Liver (tissue), 3 donors: ENCODE measurements at regions not wholly inside any gene's neighbourhood (a gene's known extent, or its start where the extent isn't known, plus 50 kb on each side); places are given as distances from the start of the nearest gene placed in this dataset.

Source experiments
- ATF3 ChIP-seq: IDR thresholded peaks from 2 replicates; pipeline ENCODE4 v1.6.1; 2016; ENCODE audit warnings: antibody characterized with exemption
- CTCF ChIP-seq: fragments of 150-350 bp; IDR thresholded peaks from 2 replicates; pipeline ENCODE4 v1.5.1; 2017; ENCODE audit warnings: improper control_type of control experiment, low read depth, low read length; ENCODE audit not compliant: missing input control
- EGR1 ChIP-seq, 2 donors: IDR thresholded peaks; 2 replicates each; pipeline ENCODE4 v1.6.1; 2016 to 2018; ENCODE audit warnings: antibody characterized with exemption in 2 of 2, low read depth in 2 of 2
- HNF4G ChIP-seq: IDR thresholded peaks from 2 replicates; pipeline ENCODE4 v1.6.1; 2016; ENCODE audit warnings: antibody characterized with exemption
- MAX ChIP-seq: IDR thresholded peaks from 2 replicates; pipeline ENCODE4 v1.6.1; 2016; ENCODE audit warnings: antibody characterized with exemption
- NR2F2 ChIP-seq: IDR thresholded peaks from 2 replicates; pipeline ENCODE4 v1.6.1; 2016; ENCODE audit warnings: antibody characterized with exemption
- RAD21 ChIP-seq, 2 donors: IDR thresholded peaks; 2 replicates each; pipeline ENCODE4 v1.6.1; 2016; ENCODE audit warnings: antibody characterized with exemption in 2 of 2, mild to moderate bottlenecking in 2 of 2
- REST ChIP-seq: IDR thresholded peaks from 2 replicates; pipeline ENCODE4 v1.6.1; 2016; ENCODE audit warnings: antibody characterized with exemption, mild to moderate bottlenecking
- RXRA ChIP-seq, 2 donors: IDR thresholded peaks; 2 replicates each; pipeline ENCODE4 v1.6.1; 2017 to 2018; ENCODE audit warnings: antibody characterized with exemption in 2 of 2, mild to moderate bottlenecking in 1 of 2
- SP1 ChIP-seq: IDR thresholded peaks from 2 replicates; pipeline ENCODE4 v1.6.1; 2018; ENCODE audit warnings: antibody characterized with exemption, mild to moderate bottlenecking
- TAF1 ChIP-seq: conservative IDR thresholded peaks from 2 replicates; pipeline ENCODE4 v1.6.1; 2016; ENCODE audit warnings: antibody characterized with exemption, mild to moderate bottlenecking
- YY1 ChIP-seq: IDR thresholded peaks from 2 replicates; pipeline ENCODE4 v1.6.1; 2016; ENCODE audit warnings: antibody characterized with exemption, mild to moderate bottlenecking
- ZBTB33 ChIP-seq: IDR thresholded peaks from 2 replicates; pipeline ENCODE4 v1.6.1; 2016; ENCODE audit warnings: antibody characterized with exemption
- donor health status: healthy.
- donor health status: healthy.

GRCh38 chr10:58453105-58453504 is 59.6 kb upstream of the BICC1 start:
- no peak for TF ChIP-seq RXRA (IDR thresholded peaks at IDR 0.05)
- TF ChIP-seq CTCF = no peak
- TF ChIP-seq ATF3 = no peak
- no peak for TF ChIP-seq RAD21 (IDR thresholded peaks at IDR 0.05)
- TF ChIP-seq NR2F2 = no peak
- no peak for TF ChIP-seq REST
- TF ChIP-seq SP1 = no peak
- TF ChIP-seq YY1 = no peak
- no peak for TF ChIP-seq MAX
- TF ChIP-seq TAF1 = no peak
- TF ChIP-seq HNF4G = no peak
- no peak for TF ChIP-seq EGR1 (IDR thresholded peaks at IDR 0.05; ENCODE audit: low read depth in 2 of 2)
- TF ChIP-seq ZBTB33 = no peak
